M059J (cell line): ENCODE measurements at regions not wholly inside any gene's neighbourhood (a gene's known extent, or its start where the extent isn't known, plus 50 kb on each side); places are given as distances from the start of the nearest gene placed in this dataset.

Source experiments
- DNase-seq: peaks from one replicate; pipeline ENCODE4 v3.0.0-alpha.2; 2012; ENCODE audit warnings: low read depth

GRCh38 chr2:65501836-65502235 is 69.4 kb upstream of the SPRED2 start:
- no peak for DNase-seq

GRCh38 chr2:65501074-65501473 is 68.7 kb upstream of the SPRED2 start:
- DNase-seq, result no peak

DNA sequence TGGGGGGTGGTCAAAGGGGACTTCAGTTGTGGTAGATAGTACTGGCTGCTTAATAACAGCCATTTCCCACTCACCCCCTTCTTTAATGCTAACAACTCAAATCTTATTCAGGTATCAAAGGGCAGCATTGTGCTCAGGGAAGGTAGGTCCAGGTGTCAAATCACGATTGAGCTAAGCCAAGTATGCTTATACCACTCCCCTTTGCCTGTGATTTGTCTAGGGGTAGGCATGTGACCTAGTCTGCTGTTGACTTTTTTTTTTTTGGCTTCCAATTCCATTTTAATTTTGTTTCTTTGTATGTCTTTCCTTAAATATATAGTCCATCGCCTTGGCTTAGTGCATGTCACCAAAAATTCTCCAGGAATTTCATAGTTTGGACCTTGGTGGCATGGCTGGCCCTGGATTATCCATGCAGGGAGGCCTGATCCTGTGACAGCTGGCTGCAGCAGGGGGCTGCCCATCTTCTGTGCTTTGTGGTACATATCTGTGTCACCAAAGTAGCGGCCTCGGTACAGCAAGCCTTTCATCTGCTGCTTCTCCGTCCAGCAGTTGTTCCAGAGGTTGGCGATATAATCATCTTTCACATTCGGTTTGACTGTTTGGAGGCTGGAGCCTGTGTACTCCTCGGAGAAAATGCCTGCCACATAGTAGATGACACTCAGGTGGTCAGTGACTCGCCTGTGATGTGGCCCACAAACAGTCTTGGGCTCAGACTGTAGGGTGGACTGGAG is 68.1 kb upstream of the SPRED2 start:
- DNase-seq, result no peak

DNA sequence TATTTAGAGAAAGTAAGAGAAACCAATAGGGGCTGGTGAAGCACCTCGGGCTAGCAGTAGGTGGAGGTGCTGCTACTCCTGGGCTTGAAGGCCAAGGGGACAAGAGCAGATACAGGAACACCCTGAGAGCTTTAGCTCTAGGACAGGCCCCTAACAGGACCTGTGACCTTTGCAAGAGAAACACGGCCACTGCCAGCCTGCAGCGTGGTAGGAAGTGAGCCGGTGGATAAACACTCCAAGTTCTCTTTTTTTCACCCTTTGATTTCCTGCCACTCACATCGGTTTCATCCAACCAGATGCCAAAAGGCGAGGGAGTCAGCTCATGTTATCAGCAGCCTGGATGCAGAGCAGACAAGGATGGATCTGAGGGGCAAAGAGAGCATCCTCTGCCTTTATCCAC is 66.8 kb upstream of the SPRED2 start:
- no peak for DNase-seq

DNA sequence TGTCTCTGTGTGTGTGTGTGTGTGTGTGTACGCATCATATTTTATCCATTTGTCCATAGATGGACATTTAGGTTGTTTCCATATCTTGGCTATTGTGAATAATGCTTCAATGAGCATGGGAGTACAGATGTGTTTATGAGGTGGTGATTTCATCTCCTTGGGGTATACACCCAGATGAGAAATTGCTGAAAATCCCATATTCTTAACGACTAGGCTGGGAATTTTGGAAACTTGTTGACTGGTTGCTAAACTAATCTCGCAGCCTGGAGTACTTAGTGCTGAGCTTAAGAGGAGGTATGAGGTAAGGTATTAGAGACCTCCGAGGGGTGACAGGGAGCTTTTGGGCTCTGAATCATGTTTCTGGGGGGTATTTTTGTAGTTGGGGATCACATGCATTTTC is 66.0 kb upstream of the SPRED2 start:
- DNase-seq, result no peak

- DNase-seq, result peak; percentile 3
Observed at GRCh38 chr2:65495251-65495877, 63.0 kb upstream of the SPRED2 start.

DNA sequence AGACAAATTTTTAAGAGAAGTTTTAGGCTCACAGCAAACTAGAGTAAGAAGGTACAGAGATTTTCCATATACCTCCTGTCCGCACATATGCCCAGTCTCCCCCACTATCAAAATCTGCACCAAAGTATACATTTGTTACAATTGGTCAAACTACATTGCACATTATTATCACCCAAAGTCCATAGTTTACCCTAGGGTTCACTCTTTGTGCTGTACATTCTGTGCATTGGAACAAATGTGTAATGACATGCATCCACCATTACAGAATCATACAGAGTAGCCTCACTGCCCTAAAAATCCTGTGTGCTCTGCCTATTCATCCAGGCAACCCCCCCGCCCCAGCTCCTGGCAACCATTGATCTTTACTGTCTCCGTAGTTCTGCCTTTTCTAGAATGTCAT is 61.7 kb upstream of the SPRED2 start:
- no peak for DNase-seq

DNA sequence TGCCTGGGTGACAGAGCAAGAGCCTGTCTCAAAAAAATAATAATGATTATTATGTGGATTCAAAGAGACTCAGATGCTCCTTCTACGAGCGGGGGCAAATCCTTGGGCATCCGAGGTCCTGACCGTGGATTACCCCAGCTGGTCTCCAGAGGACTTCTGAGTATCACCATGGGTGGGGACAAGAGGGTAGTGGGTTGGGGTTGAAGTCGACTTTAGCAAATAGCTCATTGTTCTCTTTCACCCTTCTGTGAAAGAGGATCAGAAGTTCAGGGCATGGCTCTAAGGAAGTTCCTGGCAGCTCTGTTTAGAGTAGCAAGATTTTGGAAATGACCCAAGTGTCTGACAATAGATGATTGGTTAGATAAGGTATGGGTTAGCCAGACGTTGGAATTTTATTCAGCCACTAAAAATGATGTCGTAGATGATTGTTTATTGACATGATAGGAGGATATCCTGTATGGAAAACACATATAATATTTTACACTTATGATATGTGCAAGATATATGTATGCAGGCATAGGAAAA is 59.0 kb upstream of the SPRED2 start:
- DNase-seq, result peak; percentile 73

DNA sequence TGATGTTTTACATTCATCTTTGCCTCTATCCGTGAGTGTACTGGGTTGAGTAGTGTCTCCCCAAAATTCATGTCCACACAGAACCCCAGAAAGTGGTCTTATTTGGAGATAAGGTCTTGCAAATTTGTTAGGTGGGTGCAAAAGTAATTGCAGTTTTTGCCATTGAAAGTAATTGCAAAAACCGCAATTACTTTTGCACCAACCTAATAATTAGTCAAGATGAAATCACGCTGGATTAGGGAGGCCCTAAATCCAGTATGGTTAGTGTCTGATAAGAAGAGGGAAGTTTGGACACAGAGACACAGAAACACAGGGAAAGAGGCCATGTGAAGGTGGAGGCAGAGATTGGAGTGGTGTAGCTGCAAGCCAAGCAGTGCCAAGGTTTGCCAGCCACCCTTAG is 57.8 kb upstream of the SPRED2 start:
- no peak for DNase-seq

GRCh38 chr2:65489269-65489668 is 56.9 kb upstream of the SPRED2 start:
- no peak for DNase-seq

DNA sequence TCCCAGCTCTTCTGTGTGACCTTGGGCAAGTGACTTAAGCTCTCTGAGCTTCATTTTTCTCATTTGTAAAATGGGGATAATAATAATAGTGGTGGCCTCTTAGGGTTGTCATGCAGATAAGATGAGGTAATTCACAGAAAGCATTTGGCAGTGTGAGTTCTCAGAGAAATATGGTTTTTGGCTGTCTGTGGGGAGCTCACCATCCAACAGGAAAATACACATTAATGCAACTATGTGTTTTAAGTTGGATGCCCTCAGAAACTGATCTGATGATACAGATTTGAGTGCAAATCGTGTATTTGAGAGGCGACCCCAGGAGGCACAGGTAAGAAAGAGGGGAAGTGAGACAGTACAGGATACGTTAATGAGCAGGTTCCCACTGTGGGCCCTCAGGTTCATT is 56.1 kb upstream of the SPRED2 start:
- DNase-seq, result no peak

GRCh38 chr2:65487404-65487803 is 55.0 kb upstream of the SPRED2 start:
- DNase-seq, result peak; percentile 39

DNA sequence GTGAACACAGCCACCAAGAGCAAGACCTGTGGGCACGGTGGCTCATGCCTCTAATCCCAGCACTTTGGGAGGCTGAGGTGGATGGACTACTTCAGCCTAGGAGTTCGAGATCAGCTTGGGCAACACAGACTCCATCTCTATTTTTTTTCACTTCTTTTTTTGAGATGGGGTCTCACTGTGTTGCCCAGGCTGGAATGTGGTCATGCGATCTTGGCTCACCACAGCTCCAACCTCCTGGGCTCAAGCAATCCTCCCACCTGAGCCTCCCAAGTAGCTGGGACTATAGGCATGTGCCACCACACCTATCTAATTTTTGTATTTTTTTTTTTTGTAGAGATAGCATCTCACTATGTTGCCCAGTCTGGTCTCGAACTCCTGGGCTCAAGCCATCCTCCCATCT is 54.4 kb upstream of the SPRED2 start:
- no peak for DNase-seq

- DNase-seq, result no peak
Observed at GRCh38 chr2:65486282-65486681, 53.9 kb upstream of the SPRED2 start.

DNA sequence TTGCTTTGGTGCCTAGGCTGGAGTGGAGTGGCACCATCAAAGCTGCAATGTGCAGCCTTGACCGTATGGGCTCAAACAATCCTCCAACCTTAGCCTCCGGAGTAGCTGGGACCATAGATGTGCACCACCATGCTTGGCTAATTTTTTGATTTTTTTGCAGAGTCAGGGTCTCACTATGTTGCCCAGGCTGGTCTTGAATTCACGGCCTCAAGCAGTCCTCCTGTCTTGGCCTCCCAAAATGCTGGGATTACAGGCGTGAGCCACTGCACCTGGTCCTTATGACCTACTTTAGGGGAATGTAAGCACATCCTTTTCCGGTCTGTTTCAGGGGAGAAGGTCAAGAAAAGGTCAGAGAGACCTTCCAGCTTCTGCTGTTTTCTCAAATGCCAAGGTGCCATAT is 53.4 kb upstream of the SPRED2 start:
- DNase-seq, result no peak

- DNase-seq, result peak; percentile 28
Observed at GRCh38 chr2:65483763-65484162, 51.4 kb upstream of the SPRED2 start.

DNA sequence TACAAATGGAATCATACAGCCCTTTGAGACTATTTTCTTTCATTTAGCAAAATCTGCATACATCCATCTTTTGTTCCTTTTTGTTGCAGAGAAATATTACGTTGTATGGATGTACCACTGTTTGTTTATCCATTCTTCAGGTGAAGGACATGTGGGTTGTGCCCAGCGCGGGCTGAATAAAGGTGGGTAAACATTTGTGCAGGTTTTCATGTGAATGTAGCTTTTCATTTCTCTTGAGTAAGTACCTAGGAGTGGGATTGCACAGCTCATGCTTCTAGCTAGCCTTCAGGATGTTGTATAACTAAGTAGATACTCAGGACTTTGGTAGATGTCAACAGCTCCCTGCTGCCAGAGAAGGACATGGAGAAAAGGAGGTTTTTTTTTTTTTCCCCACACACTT is 50.6 kb upstream of the SPRED2 start:
- no peak for DNase-seq
